ENCODE measurements at regions not wholly inside any gene's neighbourhood (a gene's known extent, or its start where the extent isn't known, plus 50 kb on each side); places are given as distances from the start of the nearest gene placed in this dataset.

GRCh38 chr9:696332-697323 is 144.9 kb upstream of the DMRT1 start:
- ChIA-PET CTCF (interaction anchor here (0.7 to 2.0 kb wide), 17 partner anchors 10 to 349 kb away, joined by 3 to 6 read pairs (median 3); no protein-coding TSS in a partner anchor), POLR2A (no interaction called here)
- WGBS (ENCODE audit: missing lambda C conversion rate), result 33% methylated on average over 9 of the region's 9 CpGs
- Histone ChIP-seq H3K4me2 (peak overlapping the region; percentile 74), H3K4me1 (peaks cover 64% of the 10 kb centered on the region), H3K9me3 (no peaks in the 10 kb centered on the region), H3K4me3 (0 out of 3 replicates have a peak overlapping the region, but pooled peaks have one; percentile 5), H3K27ac (peak overlapping the region; percentile 78 to 82)
- peak; percentile 56 to 74; a peak in 4 of 6 replicates for ATAC-seq
- no peak for FAIRE-seq
- TF ChIP-seq, protein P1, sequence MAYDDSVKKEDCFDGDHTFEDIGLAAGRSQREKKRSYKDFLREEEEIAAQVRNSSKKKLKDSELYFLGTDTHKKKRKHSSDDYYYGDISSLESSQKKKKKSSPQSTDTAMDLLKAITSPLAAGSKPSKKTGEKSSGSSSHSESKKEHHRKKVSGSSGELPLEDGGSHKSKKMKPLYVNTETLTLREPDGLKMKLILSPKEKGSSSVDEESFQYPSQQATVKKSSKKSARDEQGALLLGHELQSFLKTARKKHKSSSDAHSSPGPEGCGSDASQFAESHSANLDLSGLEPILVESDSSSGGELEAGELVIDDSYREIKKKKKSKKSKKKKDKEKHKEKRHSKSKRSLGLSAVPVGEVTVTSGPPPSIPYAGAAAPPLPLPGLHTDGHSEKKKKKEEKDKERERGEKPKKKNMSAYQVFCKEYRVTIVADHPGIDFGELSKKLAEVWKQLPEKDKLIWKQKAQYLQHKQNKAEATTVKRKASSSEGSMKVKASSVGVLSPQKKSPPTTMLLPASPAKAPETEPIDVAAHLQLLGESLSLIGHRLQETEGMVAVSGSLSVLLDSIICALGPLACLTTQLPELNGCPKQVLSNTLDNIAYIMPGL (CRISPR knock-in tag; IDR thresholded peaks at IDR 0.05; ENCODE audit: borderline replicate concordance), result no peak
- TF ChIP-seq ZSCAN20 (CRISPR knock-in tag; IDR thresholded peaks at IDR 0.05), result no peak
- TF ChIP-seq NPAS2 (CRISPR knock-in tag; IDR thresholded peaks at IDR 0.05; ENCODE audit: borderline replicate concordance), result no peak
- TF ChIP-seq MAX (IDR thresholded peaks at IDR 0.05), result 0 out of 2 replicates have a peak, but pooled peaks have one; percentile 17
- no peak for TF ChIP-seq GATA3 (IDR thresholded peaks at IDR 0.05; ENCODE audit: borderline replicate concordance)
- TF ChIP-seq KDM5A (IDR thresholded peaks at IDR 0.05), result no peak
- TF ChIP-seq TP53 (CRISPR knock-in tag; IDR thresholded peaks at IDR 0.05), result no peak
- TF ChIP-seq RCOR1 (IDR thresholded peaks at IDR 0.05; ENCODE audit: low read depth, low read length), result no peak
- TF ChIP-seq RAD21 (conservative IDR thresholded peaks at IDR 0.05 in 1 of 2, IDR thresholded peaks at IDR 0.05 in 1 of 2), result 0 out of 5 replicates have a peak, but pooled peaks of 1 of the 2 experiments have one; percentile 25
- no peak for TF ChIP-seq SREBF2 (IDR thresholded peaks at IDR 0.05)
- no peak; the same call in 1 of the 2 replicates for TF ChIP-seq FOSL2 (IDR thresholded peaks at IDR 0.05)
- TF ChIP-seq FOSL2 (CRISPR knock-in tag; IDR thresholded peaks at IDR 0.05), result peak; percentile 61; the same call in 1 of the 2 replicates
- TF ChIP-seq SMC3 (IDR thresholded peaks at IDR 0.05), result 0 out of 3 replicates have a peak, but pooled peaks have one; percentile 16
- peak; percentile 33 to 47 for DNase-seq (ENCODE audit: low read depth in 1 of 2, low spot score in 1 of 2)

DNA sequence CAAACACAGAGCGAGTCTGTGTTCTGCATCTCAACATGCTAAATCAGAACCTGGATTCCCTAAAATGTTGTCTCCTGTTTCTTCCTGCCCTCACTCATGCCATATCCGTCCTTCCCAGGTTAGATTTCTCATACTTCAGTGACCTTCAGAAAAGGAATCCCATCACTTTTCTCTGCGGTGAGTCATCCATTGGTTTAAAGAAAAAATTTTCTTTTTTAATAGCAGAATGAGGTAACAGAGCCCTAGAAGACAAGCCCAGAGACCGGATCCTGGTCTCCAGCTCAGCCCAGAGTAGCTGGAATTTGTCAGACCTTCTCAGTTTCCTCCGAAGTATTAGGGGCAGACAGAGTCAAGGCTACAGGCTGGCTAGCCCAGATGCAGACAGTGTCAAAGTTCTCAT is 143.2 kb upstream of the DMRT1 start:
- H3K4me2 ChIP-seq, result peak overlapping the region; percentile 53
- whole genome bisulfite sequencing (ENCODE audit: missing lambda C conversion rate), result 45% methylated on average over 5 of the region's 5 CpGs
- CTCF ChIA-PET, result interaction anchor here (0.8 to 1.3 kb wide), 2 partner anchors 60 to 64 kb away, joined by 3 to 4 read pairs; no protein-coding TSS in a partner anchor
- peaks cover 57% of the 10 kb centered on the region for H3K4me1 ChIP-seq
- POLR2A ChIA-PET, result no interaction called here
- peak overlapping the region; percentile 78 to 82; a peak in 5 of 6 replicates for H3K27ac ChIP-seq
- H3K9me3 ChIP-seq, result no peaks in the 10 kb centered on the region
- TF ChIP-seq ZSCAN20 (CRISPR knock-in tag; IDR thresholded peaks at IDR 0.05), result no peak
- 0 out of 2 replicates have a peak, but pooled peaks have one; percentile 20 for TF ChIP-seq FOSL2 (IDR thresholded peaks at IDR 0.05)
- TF ChIP-seq FOSL2 (CRISPR knock-in tag; IDR thresholded peaks at IDR 0.05), result peak; percentile 62; the same call in 1 of the 2 replicates
- TF ChIP-seq, protein P2, sequence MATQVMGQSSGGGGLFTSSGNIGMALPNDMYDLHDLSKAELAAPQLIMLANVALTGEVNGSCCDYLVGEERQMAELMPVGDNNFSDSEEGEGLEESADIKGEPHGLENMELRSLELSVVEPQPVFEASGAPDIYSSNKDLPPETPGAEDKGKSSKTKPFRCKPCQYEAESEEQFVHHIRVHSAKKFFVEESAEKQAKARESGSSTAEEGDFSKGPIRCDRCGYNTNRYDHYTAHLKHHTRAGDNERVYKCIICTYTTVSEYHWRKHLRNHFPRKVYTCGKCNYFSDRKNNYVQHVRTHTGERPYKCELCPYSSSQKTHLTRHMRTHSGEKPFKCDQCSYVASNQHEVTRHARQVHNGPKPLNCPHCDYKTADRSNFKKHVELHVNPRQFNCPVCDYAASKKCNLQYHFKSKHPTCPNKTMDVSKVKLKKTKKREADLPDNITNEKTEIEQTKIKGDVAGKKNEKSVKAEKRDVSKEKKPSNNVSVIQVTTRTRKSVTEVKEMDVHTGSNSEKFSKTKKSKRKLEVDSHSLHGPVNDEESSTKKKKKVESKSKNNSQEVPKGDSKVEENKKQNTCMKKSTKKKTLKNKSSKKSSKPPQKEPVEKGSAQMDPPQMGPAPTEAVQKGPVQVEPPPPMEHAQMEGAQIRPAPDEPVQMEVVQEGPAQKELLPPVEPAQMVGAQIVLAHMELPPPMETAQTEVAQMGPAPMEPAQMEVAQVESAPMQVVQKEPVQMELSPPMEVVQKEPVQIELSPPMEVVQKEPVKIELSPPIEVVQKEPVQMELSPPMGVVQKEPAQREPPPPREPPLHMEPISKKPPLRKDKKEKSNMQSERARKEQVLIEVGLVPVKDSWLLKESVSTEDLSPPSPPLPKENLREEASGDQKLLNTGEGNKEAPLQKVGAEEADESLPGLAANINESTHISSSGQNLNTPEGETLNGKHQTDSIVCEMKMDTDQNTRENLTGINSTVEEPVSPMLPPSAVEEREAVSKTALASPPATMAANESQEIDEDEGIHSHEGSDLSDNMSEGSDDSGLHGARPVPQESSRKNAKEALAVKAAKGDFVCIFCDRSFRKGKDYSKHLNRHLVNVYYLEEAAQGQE (IDR thresholded peaks at IDR 0.05), result no peak
- no peak overlapping the region for H3K4me3 ChIP-seq
- DNase-seq (ENCODE audit: low read depth in 1 of 2, low spot score in 1 of 2), result no peak
- no peak for ATAC-seq
- FAIRE-seq, result no peak

Data from A549 (cell line).